GM21825 (cell line): ENCODE measurements at regions not wholly inside any gene's neighbourhood (a gene's known extent, or its start where the extent isn't known, plus 50 kb on each side); places are given as distances from the start of the nearest gene placed in this dataset.

Experiments used
- ATAC-seq: cut with Tn5 transposase; IDR thresholded peaks from one replicate; pipeline ENCODE4 v1.9.1; 2021; ENCODE audit warnings: mild to moderate bottlenecking, moderate library complexity; ENCODE audit not compliant: unreplicated experiment

DNA sequence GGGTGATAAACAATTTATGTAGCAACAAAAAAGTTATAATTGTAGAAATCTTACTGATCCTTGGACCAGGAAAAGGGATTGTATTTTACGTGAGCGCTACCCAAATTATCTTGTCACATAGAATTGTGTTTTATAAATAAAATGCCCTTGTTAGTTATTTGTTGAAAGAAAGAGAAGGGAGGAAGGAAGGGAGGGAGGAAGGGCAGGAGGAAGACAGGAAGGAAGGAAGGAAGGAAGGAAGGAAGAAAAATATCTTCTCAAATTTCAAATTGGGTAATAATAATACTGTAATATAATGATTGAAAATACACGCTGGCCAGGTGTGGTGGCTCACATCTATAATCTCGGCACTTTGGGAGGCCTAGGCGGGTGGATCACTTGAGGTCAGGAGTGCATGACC lies 206.2 kb upstream of the TLL1 start:
- ATAC-seq = no peak

GRCh38 chr4:165667969-165668368 lies 205.1 kb upstream of the TLL1 start:
- ATAC-seq = no peak

- ATAC-seq = no peak
These were observed 204.3 kb upstream of the TLL1 start for GRCh38 chr4:165668694-165669093.

GRCh38 chr4:165677081-165677480 lies 196.0 kb upstream of the TLL1 start:
- ATAC-seq = no peak

GRCh38 chr4:165678236-165678935 lies 194.7 kb upstream of the TLL1 start:
- ATAC-seq = no peak

DNA sequence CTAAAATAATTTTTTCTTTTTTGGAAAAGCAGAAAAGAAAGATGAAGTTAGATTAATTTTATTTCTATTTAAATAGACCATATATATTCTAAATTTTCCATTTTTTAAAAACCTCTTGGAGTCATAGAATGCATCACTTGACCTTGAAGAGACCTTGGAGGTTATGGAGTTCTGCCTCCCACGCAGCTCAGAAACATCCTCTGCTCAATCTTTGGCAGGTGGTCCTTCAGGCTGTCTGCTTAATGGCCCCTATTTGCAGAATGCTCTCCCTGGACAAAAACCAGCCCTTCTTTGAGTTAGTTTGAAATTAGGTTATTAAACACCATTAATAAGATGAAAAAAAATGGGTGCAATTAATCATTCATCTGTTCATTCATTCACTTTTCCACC lies 194.1 kb upstream of the TLL1 start:
- no peak for ATAC-seq

GRCh38 chr4:165680821-165681220 lies 192.2 kb upstream of the TLL1 start:
- no peak for ATAC-seq

GRCh38 chr4:165682611-165683010 lies 190.4 kb upstream of the TLL1 start:
- ATAC-seq = no peak

GRCh38 chr4:165684177-165684805 lies 188.7 kb upstream of the TLL1 start:
- no peak for ATAC-seq

DNA sequence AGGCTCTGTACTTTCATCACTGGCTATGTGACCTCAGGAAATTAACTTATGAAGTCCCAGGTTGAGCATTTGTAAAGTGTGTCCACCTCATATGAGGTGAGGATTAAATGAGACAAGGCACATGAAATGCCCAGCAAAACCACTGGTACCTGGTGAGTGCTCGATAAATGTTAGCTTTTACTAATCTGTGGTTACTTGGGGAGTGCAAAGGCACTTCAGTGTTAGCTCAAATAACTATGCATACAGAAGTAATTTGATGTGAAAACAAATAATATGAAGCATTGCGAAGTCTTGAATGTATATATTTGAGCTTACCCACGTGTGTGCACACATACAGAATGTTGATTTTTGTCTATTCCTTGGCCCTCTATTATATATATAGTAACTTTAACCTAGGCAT lies 186.3 kb upstream of the TLL1 start:
- no peak for ATAC-seq

DNA sequence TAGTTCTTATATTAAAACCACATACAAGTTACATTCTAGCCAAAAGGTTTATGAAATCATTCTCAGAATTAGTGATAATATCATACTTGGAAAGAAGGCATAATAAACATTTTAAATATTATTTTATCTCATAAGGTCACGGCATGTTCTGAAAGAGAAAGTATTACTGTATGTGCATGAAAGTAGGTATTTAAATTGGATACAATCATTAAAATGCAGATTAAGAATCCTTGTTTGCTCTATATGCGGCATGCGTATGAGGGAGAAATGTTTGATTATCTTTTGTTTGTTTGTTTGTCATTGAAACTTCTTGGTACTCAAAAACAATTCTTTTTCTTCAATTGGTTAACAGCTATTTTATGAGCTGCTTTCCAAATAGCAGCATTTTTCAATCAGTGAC lies 183.9 kb upstream of the TLL1 start:
- ATAC-seq = no peak

- ATAC-seq = no peak
These were observed 181.0 kb upstream of the TLL1 start for GRCh38 chr4:165692082-165692481.

DNA sequence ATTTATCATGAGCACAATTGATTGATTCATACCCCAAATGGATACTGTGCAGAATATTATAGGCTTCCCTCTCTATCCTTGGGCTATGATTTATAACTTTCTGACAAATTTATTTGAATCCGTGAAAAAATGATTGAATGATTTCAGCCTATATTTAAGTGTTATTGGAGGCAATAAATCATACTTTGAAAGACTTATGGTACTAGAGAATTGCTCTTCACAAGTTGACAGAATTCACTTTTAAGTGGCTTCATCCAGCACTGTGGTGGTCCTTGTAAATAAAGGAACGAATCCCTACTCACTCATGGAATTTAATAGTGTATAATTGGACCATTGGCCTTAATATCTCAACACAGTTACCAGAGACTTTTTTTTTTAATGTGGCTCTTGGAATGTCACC lies 174.8 kb upstream of the TLL1 start:
- ATAC-seq = no peak

GRCh38 chr4:165699055-165699454 lies 174.0 kb upstream of the TLL1 start:
- no peak for ATAC-seq

DNA sequence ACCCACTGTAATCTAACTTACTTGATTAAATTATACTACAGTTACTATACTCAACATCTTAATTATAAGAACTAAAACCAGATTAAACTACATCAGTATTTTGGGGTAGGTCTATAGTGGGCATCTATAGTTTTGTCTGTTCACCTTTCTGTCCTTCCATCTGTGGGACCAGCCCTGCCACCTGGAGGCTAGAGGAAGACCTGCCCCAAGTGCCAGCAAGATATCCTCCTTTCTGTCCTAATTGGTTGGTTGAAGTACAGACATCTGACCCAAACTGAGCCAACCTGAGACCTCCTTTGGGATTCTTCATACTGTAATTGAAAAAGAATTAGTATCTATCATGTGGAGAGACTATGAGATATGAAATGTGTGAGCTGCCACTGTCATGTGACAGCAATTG lies 172.2 kb upstream of the TLL1 start:
- no peak for ATAC-seq

- no peak for ATAC-seq
These were observed 165.9 kb upstream of the TLL1 start for GRCh38 chr4:165707128-165707527.

DNA sequence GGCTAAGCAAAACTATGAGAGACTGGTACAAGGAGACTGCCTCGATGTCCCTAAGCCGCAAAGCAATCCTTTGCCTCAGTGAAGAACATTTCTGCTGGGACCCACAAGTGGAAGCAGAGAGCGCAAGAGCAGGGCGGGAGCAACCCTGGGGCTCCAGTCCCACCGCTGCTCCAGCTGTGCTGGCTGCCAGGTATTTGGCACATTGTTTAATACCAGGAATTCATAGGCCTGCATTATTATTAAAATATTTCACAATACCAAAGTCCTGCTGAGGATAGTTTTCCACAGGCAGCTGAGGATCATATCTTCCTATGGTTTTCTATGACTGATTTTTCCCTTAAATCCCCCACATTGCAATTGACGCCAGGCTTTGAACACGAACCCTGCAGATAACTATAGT lies 163.5 kb upstream of the TLL1 start:
- no peak for ATAC-seq

GRCh38 chr4:165709973-165710526 lies 163.0 kb upstream of the TLL1 start:
- no peak for ATAC-seq

DNA sequence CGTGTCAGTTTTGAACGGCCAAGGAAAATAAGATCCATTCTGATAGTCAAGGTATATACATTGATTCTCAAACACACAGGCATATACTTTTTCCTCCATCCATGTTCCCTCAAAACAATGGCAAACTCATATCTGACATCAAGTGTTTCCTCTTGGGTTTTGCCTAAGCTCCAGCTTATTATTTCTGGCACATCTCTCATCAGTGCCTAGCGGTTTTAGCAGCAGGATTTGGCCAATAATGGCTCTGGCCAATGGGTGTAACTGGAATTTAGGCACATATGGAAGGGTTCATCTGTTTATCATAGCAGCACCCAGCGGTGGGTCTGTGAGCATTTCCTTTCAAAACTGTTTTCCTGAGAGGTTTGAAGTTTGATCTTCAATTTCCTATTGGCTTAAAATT lies 161.6 kb upstream of the TLL1 start:
- no peak for ATAC-seq

- no peak for ATAC-seq
These were observed 161.1 kb upstream of the TLL1 start for GRCh38 chr4:165711912-165712311.

DNA sequence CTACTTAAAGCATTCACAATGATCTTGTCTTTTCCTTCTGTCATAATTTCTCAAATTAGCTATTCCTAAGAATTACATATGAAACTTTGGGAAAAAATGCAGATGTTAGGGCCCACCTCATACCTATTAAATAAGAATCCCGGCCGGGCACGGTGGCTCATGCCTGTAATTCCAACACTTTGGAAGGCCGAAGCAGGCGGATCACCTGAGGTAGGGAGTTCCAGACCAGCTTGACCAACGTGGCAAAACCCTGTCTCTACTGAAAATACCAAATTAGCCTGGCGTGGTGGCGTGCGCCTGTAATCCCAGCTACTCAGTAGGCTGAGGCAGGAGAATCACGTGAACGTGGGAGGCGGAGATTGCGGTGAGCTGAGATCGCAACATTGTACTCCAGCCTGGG lies 158.4 kb upstream of the TLL1 start:
- no peak for ATAC-seq

- ATAC-seq = no peak
These were observed 157.8 kb upstream of the TLL1 start for GRCh38 chr4:165715211-165715610.

DNA sequence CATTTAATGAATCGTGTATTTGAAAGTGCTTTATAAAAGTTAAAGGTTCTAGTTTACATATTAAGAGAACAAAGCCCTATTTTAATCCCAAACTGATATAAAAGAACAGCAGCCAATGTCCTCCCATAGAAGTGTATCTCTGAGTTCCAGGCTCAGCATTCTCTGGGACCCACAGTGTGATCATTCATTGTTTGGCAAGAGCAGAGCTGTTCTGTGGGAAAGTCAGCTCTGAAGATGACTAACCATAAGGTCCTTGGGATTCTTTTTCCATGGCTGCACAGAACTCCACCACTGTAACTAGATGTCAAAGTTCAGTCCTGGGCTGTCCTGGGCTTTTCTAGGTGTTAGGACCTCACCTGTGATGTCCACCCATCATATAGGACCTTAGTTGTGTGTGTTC lies 157.0 kb upstream of the TLL1 start:
- ATAC-seq = no peak
